ENCODE measurements at regions not wholly inside any gene's neighbourhood (a gene's known extent, or its start where the extent isn't known, plus 50 kb on each side); places are given as distances from the start of the nearest gene placed in this dataset.

GRCh38 chr6:21447987-21448386, 145.6 kb upstream of the SOX4 start:
- Histone ChIP-seq H3K27me3 (ENCODE audit: control insufficient read depth, insufficient read depth) (no peaks in the 10 kb centered on the region), H3K27ac (ENCODE audit: low read length) (no peak overlapping the region), H3K4me3 (ENCODE audit: low read length) (no peak overlapping the region), H3K9me3 (ENCODE audit: control insufficient read depth, low read length) (no peaks in the 10 kb centered on the region), H3K4me1 (ENCODE audit: control insufficient read depth, insufficient read depth, low read length) (no peaks in the 10 kb centered on the region)
- ATAC-seq = no peak
- intact Hi-C loops (cut with DNase I) = no loop called here
- WGBS = 85% methylated on average over 5 of the region's 5 CpGs
- DNase-seq = no peak

- no peaks in the 10 kb centered on the region for H3K9me3 ChIP-seq (ENCODE audit: control insufficient read depth, low read length)
- no peak overlapping the region for H3K4me3 ChIP-seq (ENCODE audit: low read length)
- 96% methylated on average over 1 of the region's 1 CpG for WGBS
- no peak overlapping the region for H3K27ac ChIP-seq (ENCODE audit: low read length)
- ATAC-seq (no peak), DNase-seq (no peak)
- intact Hi-C loops (cut with DNase I) = no loop called here
- no peaks in the 10 kb centered on the region for H3K4me1 ChIP-seq (ENCODE audit: control insufficient read depth, insufficient read depth, low read length)
- no peaks in the 10 kb centered on the region for H3K27me3 ChIP-seq (ENCODE audit: control insufficient read depth, insufficient read depth)
Measured at GRCh38 chr6:21448485-21449109, 145.0 kb upstream of the SOX4 start.

GRCh38 chr6:21450149-21450548, 143.4 kb upstream of the SOX4 start:
- Histone ChIP-seq H3K4me3 (ENCODE audit: low read length) (no peak overlapping the region), H3K27me3 (ENCODE audit: control insufficient read depth, insufficient read depth) (no peaks in the 10 kb centered on the region), H3K27ac (ENCODE audit: low read length) (no peak overlapping the region), H3K9me3 (ENCODE audit: control insufficient read depth, low read length) (no peaks in the 10 kb centered on the region), H3K4me1 (ENCODE audit: control insufficient read depth, insufficient read depth, low read length) (no peaks in the 10 kb centered on the region)
- intact Hi-C loops (cut with DNase I) = no loop called here
- 95% methylated on average over 4 of the region's 4 CpGs for WGBS
- no peak for DNase-seq
- ATAC-seq = no peak

GRCh38 chr6:21450628-21451027, 142.9 kb upstream of the SOX4 start:
- no peaks in the 10 kb centered on the region for H3K4me1 ChIP-seq (ENCODE audit: control insufficient read depth, insufficient read depth, low read length)
- H3K27me3 ChIP-seq (ENCODE audit: control insufficient read depth, insufficient read depth) = no peaks in the 10 kb centered on the region
- WGBS = 79% methylated on average over 3 of the region's 3 CpGs
- H3K4me3 ChIP-seq (ENCODE audit: low read length) = no peak overlapping the region
- H3K27ac ChIP-seq (ENCODE audit: low read length) = no peak overlapping the region
- ATAC-seq (no peak), DNase-seq (no peak)
- H3K9me3 ChIP-seq (ENCODE audit: control insufficient read depth, low read length) = no peaks in the 10 kb centered on the region
- intact Hi-C loops (cut with DNase I) = no loop called here

GRCh38 chr6:21451546-21452013, 142.0 kb upstream of the SOX4 start:
- no peak overlapping the region for H3K27ac ChIP-seq (ENCODE audit: low read length)
- DNase-seq (no peak), ATAC-seq (no peak)
- no peaks in the 10 kb centered on the region for H3K27me3 ChIP-seq (ENCODE audit: control insufficient read depth, insufficient read depth)
- H3K4me1 ChIP-seq (ENCODE audit: control insufficient read depth, insufficient read depth, low read length) = no peaks in the 10 kb centered on the region
- no peaks in the 10 kb centered on the region for H3K9me3 ChIP-seq (ENCODE audit: control insufficient read depth, low read length)
- 73% methylated on average over 3 of the region's 3 CpGs for WGBS
- no peak overlapping the region for H3K4me3 ChIP-seq (ENCODE audit: low read length)
- intact Hi-C loops (cut with DNase I) = no loop called here

GRCh38 chr6:21454262-21454661, 139.3 kb upstream of the SOX4 start:
- no peak overlapping the region for H3K4me3 ChIP-seq (ENCODE audit: low read length)
- intact Hi-C loops (cut with DNase I) = no loop called here
- H3K9me3 ChIP-seq (ENCODE audit: control insufficient read depth, low read length) = no peaks in the 10 kb centered on the region
- no peaks in the 10 kb centered on the region for H3K4me1 ChIP-seq (ENCODE audit: control insufficient read depth, insufficient read depth, low read length)
- no peak for ATAC-seq
- H3K27me3 ChIP-seq (ENCODE audit: control insufficient read depth, insufficient read depth) = no peaks in the 10 kb centered on the region
- H3K27ac ChIP-seq (ENCODE audit: low read length) = no peak overlapping the region
- no peak for DNase-seq
- 74% methylated on average over 2 of the region's 2 CpGs for WGBS

GRCh38 chr6:21455071-21455470, 138.5 kb upstream of the SOX4 start:
- ATAC-seq (peak in 1 of 2 donors; percentile 23), DNase-seq (peak in 1 of 3 donors; percentile 50)
- Histone ChIP-seq H3K9me3 (ENCODE audit: control insufficient read depth, low read length) (no peaks in the 10 kb centered on the region), H3K27me3 (ENCODE audit: control insufficient read depth, insufficient read depth) (no peaks in the 10 kb centered on the region), H3K4me1 (ENCODE audit: control insufficient read depth, insufficient read depth, low read length) (no peaks in the 10 kb centered on the region), H3K27ac (ENCODE audit: low read length) (no peak overlapping the region), H3K4me3 (ENCODE audit: low read length) (no peak overlapping the region)
- intact Hi-C loops (cut with DNase I) = no loop called here
- WGBS = 25% methylated on average over 6 of the region's 6 CpGs

GRCh38 chr6:21457647-21458046, 135.9 kb upstream of the SOX4 start:
- no peak overlapping the region for H3K27ac ChIP-seq (ENCODE audit: low read length)
- ATAC-seq (no peak), DNase-seq (no peak)
- H3K27me3 ChIP-seq (ENCODE audit: control insufficient read depth, insufficient read depth) = no peaks in the 10 kb centered on the region
- intact Hi-C loops (cut with DNase I) = no loop called here
- no peak overlapping the region for H3K4me3 ChIP-seq (ENCODE audit: low read length)
- H3K4me1 ChIP-seq (ENCODE audit: control insufficient read depth, insufficient read depth, low read length) = no peaks in the 10 kb centered on the region
- 96% methylated on average over 10 of the region's 10 CpGs for WGBS
- H3K9me3 ChIP-seq (ENCODE audit: control insufficient read depth, low read length) = no peaks in the 10 kb centered on the region

GRCh38 chr6:21459641-21460040, 133.9 kb upstream of the SOX4 start:
- Histone ChIP-seq H3K4me1 (ENCODE audit: control insufficient read depth, insufficient read depth, low read length) (no peaks in the 10 kb centered on the region), H3K4me3 (ENCODE audit: low read length) (no peak overlapping the region), H3K27ac (ENCODE audit: low read length) (no peak overlapping the region), H3K27me3 (ENCODE audit: control insufficient read depth, insufficient read depth) (no peaks in the 10 kb centered on the region), H3K9me3 (ENCODE audit: control insufficient read depth, low read length) (no peaks in the 10 kb centered on the region)
- DNase-seq (no peak), ATAC-seq (no peak)
- 27% methylated on average over 4 of the region's 4 CpGs for WGBS
- intact Hi-C loops (cut with DNase I) = loop anchor here in 1 of 4 donors (10.0 kb wide), 1 partner anchor 825 kb away; no protein-coding TSS in a partner anchor

- H3K27me3 ChIP-seq (ENCODE audit: control insufficient read depth, insufficient read depth) = no peaks in the 10 kb centered on the region
- no peak overlapping the region for H3K27ac ChIP-seq (ENCODE audit: low read length)
- no peaks in the 10 kb centered on the region for H3K9me3 ChIP-seq (ENCODE audit: control insufficient read depth, low read length)
- DNase-seq = no peak
- intact Hi-C loops (cut with DNase I) = loop anchor here in 1 of 4 donors (10.0 kb wide), 1 partner anchor 827 kb away; no protein-coding TSS in a partner anchor
- no peaks in the 10 kb centered on the region for H3K4me1 ChIP-seq (ENCODE audit: control insufficient read depth, insufficient read depth, low read length)
- no peak for ATAC-seq
- no peak overlapping the region for H3K4me3 ChIP-seq (ENCODE audit: low read length)
Measured at GRCh38 chr6:21461844-21462518, 131.6 kb upstream of the SOX4 start.

GRCh38 chr6:21462519-21462852, 131.1 kb upstream of the SOX4 start:
- H3K27me3 ChIP-seq (ENCODE audit: control insufficient read depth, insufficient read depth) = no peaks in the 10 kb centered on the region
- H3K4me3 ChIP-seq (ENCODE audit: low read length) = no peak overlapping the region
- no peak for ATAC-seq
- intact Hi-C loops (cut with DNase I) = loop anchor here in 1 of 4 donors (10.0 kb wide), 1 partner anchor 828 kb away; no protein-coding TSS in a partner anchor
- no peaks in the 10 kb centered on the region for H3K9me3 ChIP-seq (ENCODE audit: control insufficient read depth, low read length)
- no peaks in the 10 kb centered on the region for H3K4me1 ChIP-seq (ENCODE audit: control insufficient read depth, insufficient read depth, low read length)
- WGBS = 92% methylated on average over 2 of the region's 2 CpGs
- DNase-seq = no peak
- no peak overlapping the region for H3K27ac ChIP-seq (ENCODE audit: low read length)
